Trophoblast cell (in vitro differentiated cells and primary cell): ENCODE measurements at regions not wholly inside any gene's neighbourhood (a gene's known extent, or its start where the extent isn't known, plus 50 kb on each side); places are given as distances from the start of the nearest gene placed in this dataset.

Source experiments
- DNase-seq, 2 donors: peaks; one replicate each; pipeline ENCODE4 v3.0.0-alpha.2; 2016
- H2AFZ ChIP-seq: 2 replicates; pipeline ENCODE4 v1.6.1; 2013; ENCODE audit warnings: low read length, moderate library complexity, mild to moderate bottlenecking; ENCODE audit not compliant: insufficient read depth, poor library complexity
- H2AK5ac ChIP-seq: 2 replicates; pipeline ENCODE4 v1.6.1; 2013; ENCODE audit warnings: mild to moderate bottlenecking, low read length
- H2BK120ac ChIP-seq: 2 replicates; pipeline ENCODE4 v1.6.1; 2013; ENCODE audit warnings: low read length, mild to moderate bottlenecking, moderate library complexity; ENCODE audit not compliant: insufficient read depth, poor library complexity
- H2BK12ac ChIP-seq: 2 replicates; pipeline ENCODE4 v1.6.1; 2013; ENCODE audit warnings: mild to moderate bottlenecking, low read length, moderate library complexity
- H2BK5ac ChIP-seq: 2 replicates; pipeline ENCODE4 v1.6.1; 2013; ENCODE audit warnings: low read length, low read depth, moderate library complexity, mild to moderate bottlenecking; ENCODE audit not compliant: poor library complexity
- H3K14ac ChIP-seq: 2 replicates; pipeline ENCODE4 v1.6.1; 2013; ENCODE audit warnings: mild to moderate bottlenecking, low read length
- H3K18ac ChIP-seq: 2 replicates; pipeline ENCODE4 v1.6.1; 2013; ENCODE audit warnings: mild to moderate bottlenecking, low read length
- H3K23ac ChIP-seq: 2 replicates; pipeline ENCODE4 v1.6.1; 2013; ENCODE audit warnings: low read length
- H3K27ac ChIP-seq: 2 replicates; pipeline ENCODE4 v1.5.1; 2013; ENCODE audit warnings: low read depth, mild to moderate bottlenecking, inconsistent platforms, low read length, moderate library complexity
- H3K27me3 ChIP-seq: 2 replicates; pipeline ENCODE4 v1.6.1; 2013; ENCODE audit warnings: inconsistent platforms, mild to moderate bottlenecking, low read length, moderate library complexity; ENCODE audit not compliant: insufficient read depth
- H3K36me3 ChIP-seq, 2 experiments: 1 replicate in 1 of 2; 2 replicates in 1 of 2; pipeline ENCODE4 v1.6.1; 2013; ENCODE audit warnings: low read length in 2 of 2, mild to moderate bottlenecking in 2 of 2, moderate library complexity in 1 of 2; ENCODE audit not compliant: insufficient read depth in 2 of 2, control insufficient read depth in 1 of 2
- H3K4ac ChIP-seq: 2 replicates; pipeline ENCODE4 v1.6.1; 2013; ENCODE audit warnings: low read depth, mild to moderate bottlenecking, low read length, moderate library complexity
- H3K4me1 ChIP-seq, 2 experiments: 1 replicate in 1 of 2; 2 replicates in 1 of 2; pipeline ENCODE4 v1.6.1; 2013; ENCODE audit warnings: low read length in 2 of 2, mild to moderate bottlenecking in 2 of 2, moderate library complexity in 1 of 2; ENCODE audit not compliant: insufficient read depth in 2 of 2, control insufficient read depth in 1 of 2
- H3K4me2 ChIP-seq: 2 replicates; pipeline ENCODE4 v1.6.1; 2013; ENCODE audit warnings: inconsistent platforms, mild to moderate bottlenecking, low read length, moderate library complexity
- H3K4me3 ChIP-seq: 2 replicates; pipeline ENCODE4 v1.5.1; 2013; ENCODE audit warnings: mild to moderate bottlenecking, low read depth, low read length, inconsistent platforms
- H3K79me1 ChIP-seq: one replicate; pipeline ENCODE4 v1.6.1; 2013; ENCODE audit warnings: low read length
- H3K79me2 ChIP-seq: 2 replicates; pipeline ENCODE4 v1.6.1; 2013; ENCODE audit warnings: low read length, mild to moderate bottlenecking; ENCODE audit not compliant: control insufficient read depth, insufficient read depth, poor library complexity
- H3K9ac ChIP-seq: 2 replicates; pipeline ENCODE4 v1.6.1; 2013; ENCODE audit warnings: mild to moderate bottlenecking, low read length
- H3K9me3 ChIP-seq: 2 replicates; pipeline ENCODE4 v1.6.1; 2013; ENCODE audit warnings: low read depth, mild to moderate bottlenecking, control low read depth, inconsistent platforms, low read length; ENCODE audit not compliant: insufficient read depth
- H4K12ac ChIP-seq: 2 replicates; pipeline ENCODE4 v1.6.1; 2013; ENCODE audit warnings: low read depth, mild to moderate bottlenecking, low read length, moderate library complexity
- H4K8ac ChIP-seq: 2 replicates; pipeline ENCODE4 v1.6.1; 2013; ENCODE audit warnings: low read depth, mild to moderate bottlenecking, low read length, moderate library complexity
- H4K91ac ChIP-seq: one replicate; pipeline ENCODE4 v1.6.1; 2013; ENCODE audit warnings: low read depth, mild to moderate bottlenecking, low read length, moderate library complexity
- WGBS: extraction: QIAGEN DNeasy Blood & Tissue Kit; methylation state at CpG from one replicate; pipeline ENCODE4 v1.1.7; 2013; ENCODE audit warnings: missing lambda C conversion rate; ENCODE audit not compliant: insufficient read length, insufficient coverage; ENCODE audit errors: extremely low coverage; 5-methylcytosine and 5-hydroxymethylcytosine counted together

- H2BK120ac ChIP-seq, result no peak overlapping the region
- no peak overlapping the region for H4K8ac ChIP-seq
- H3K4me1 ChIP-seq, result no peaks in the 10 kb centered on the region
- no peak overlapping the region for H4K91ac ChIP-seq
- H3K9ac ChIP-seq, result no peak overlapping the region
- no peaks in the 10 kb centered on the region for H3K36me3 ChIP-seq
- H3K27ac ChIP-seq, result no peak overlapping the region
- H3K4me3 ChIP-seq, result no peak overlapping the region
- WGBS, result no CpG with 5 or more reads among the region's 1 CpG
- no peaks in the 10 kb centered on the region for H3K79me1 ChIP-seq
- H3K79me2 ChIP-seq, result no peaks in the 10 kb centered on the region
- H2AK5ac ChIP-seq, result no peak overlapping the region
- no peak overlapping the region for H3K18ac ChIP-seq
- no peak overlapping the region for H2AFZ ChIP-seq
- peak; percentile 3 to 63 for DNase-seq
- H3K4me2 ChIP-seq, result no peak overlapping the region
- H3K14ac ChIP-seq, result no peak overlapping the region
- no peak overlapping the region for H2BK12ac ChIP-seq
- no peaks in the 10 kb centered on the region for H3K9me3 ChIP-seq
- no peaks in the 10 kb centered on the region for H3K27me3 ChIP-seq
- H4K12ac ChIP-seq, result no peak overlapping the region
- H3K4ac ChIP-seq, result no peak overlapping the region
- H3K23ac ChIP-seq, result no peak overlapping the region
- no peak overlapping the region for H2BK5ac ChIP-seq
Observed at GRCh38 chr6:78598966-78599365, 268.4 kb upstream of the IRAK1BP1 start.

- Histone ChIP-seq H3K4me2 (no peak overlapping the region), H3K4me1 (no peaks in the 10 kb centered on the region), H3K79me2 (no peaks in the 10 kb centered on the region), H3K18ac (no peak overlapping the region), H3K4ac (no peak overlapping the region), H3K9ac (no peak overlapping the region), H2AFZ (no peak overlapping the region), H3K14ac (no peak overlapping the region), H2BK12ac (no peak overlapping the region), H4K8ac (no peak overlapping the region), H3K23ac (no peak overlapping the region), H3K36me3 (no peaks in the 10 kb centered on the region), H4K12ac (no peak overlapping the region), H3K27me3 (no peaks in the 10 kb centered on the region), H3K27ac (no peak overlapping the region), H3K9me3 (no peaks in the 10 kb centered on the region), H2BK120ac (no peak overlapping the region), H4K91ac (no peak overlapping the region), H3K4me3 (no peak overlapping the region), H2AK5ac (no peak overlapping the region), H3K79me1 (no peaks in the 10 kb centered on the region), H2BK5ac (no peak overlapping the region)
- WGBS, result no CpG with 5 or more reads among the region's 2 CpGs
- DNase-seq, result no peak
Observed at GRCh38 chr6:78599526-78599925, 267.8 kb upstream of the IRAK1BP1 start.

- Histone ChIP-seq H3K4me3 (no peak overlapping the region), H3K79me2 (no peaks in the 10 kb centered on the region), H2AK5ac (no peak overlapping the region), H3K4ac (no peak overlapping the region), H4K12ac (no peak overlapping the region), H3K27ac (no peak overlapping the region), H3K4me1 (no peaks in the 10 kb centered on the region), H2BK5ac (no peak overlapping the region), H2BK120ac (no peak overlapping the region), H3K36me3 (no peaks in the 10 kb centered on the region), H3K9me3 (no peaks in the 10 kb centered on the region), H3K23ac (no peak overlapping the region), H3K9ac (no peak overlapping the region), H3K79me1 (no peaks in the 10 kb centered on the region), H3K14ac (no peak overlapping the region), H3K27me3 (no peaks in the 10 kb centered on the region), H3K18ac (no peak overlapping the region), H4K8ac (no peak overlapping the region), H2AFZ (no peak overlapping the region), H3K4me2 (no peak overlapping the region), H2BK12ac (no peak overlapping the region), H4K91ac (no peak overlapping the region)
- DNase-seq, result no peak
- 100% methylated on average over 1 of the region's 2 CpGs for WGBS
Observed at GRCh38 chr6:78605909-78606446, 261.4 kb upstream of the IRAK1BP1 start.

GRCh38 chr6:78607189-78607588 lies 260.2 kb upstream of the IRAK1BP1 start:
- DNase-seq, result no peak
- no peaks in the 10 kb centered on the region for H3K79me2 ChIP-seq
- H3K9me3 ChIP-seq, result no peaks in the 10 kb centered on the region
- no peak overlapping the region for H3K4ac ChIP-seq
- H3K14ac ChIP-seq, result no peak overlapping the region
- no peak overlapping the region for H2BK120ac ChIP-seq
- no peak overlapping the region for H3K27ac ChIP-seq
- H3K4me2 ChIP-seq, result no peak overlapping the region
- H4K8ac ChIP-seq, result no peak overlapping the region
- H3K27me3 ChIP-seq, result no peaks in the 10 kb centered on the region
- no peak overlapping the region for H3K18ac ChIP-seq
- whole genome bisulfite sequencing, result no CpG with 5 or more reads among the region's 1 CpG
- no peak overlapping the region for H3K23ac ChIP-seq
- no peak overlapping the region for H2AFZ ChIP-seq
- H3K79me1 ChIP-seq, result no peaks in the 10 kb centered on the region
- H4K12ac ChIP-seq, result no peak overlapping the region
- H2BK5ac ChIP-seq, result no peak overlapping the region
- H4K91ac ChIP-seq, result no peak overlapping the region
- H2AK5ac ChIP-seq, result no peak overlapping the region
- H3K9ac ChIP-seq, result no peak overlapping the region
- H3K4me3 ChIP-seq, result no peak overlapping the region
- H2BK12ac ChIP-seq, result no peak overlapping the region
- no peaks in the 10 kb centered on the region for H3K4me1 ChIP-seq
- H3K36me3 ChIP-seq, result no peaks in the 10 kb centered on the region
